Fibroblast of mammary gland (primary cell): ENCODE measurements at regions not wholly inside any gene's neighbourhood (a gene's known extent, or its start where the extent isn't known, plus 50 kb on each side); places are given as distances from the start of the nearest gene placed in this dataset.

ENCODE experiments used
- DNase-seq: peaks from one replicate; pipeline ENCODE4 v3.0.0-alpha.2; 2010; ENCODE audit warnings: low read depth
- H3K4me3 ChIP-seq: 2 replicates; pipeline ENCODE4 v1.5.1; 2011; ENCODE audit warnings: low read depth, mild to moderate bottlenecking, low read length, moderate library complexity; ENCODE audit not compliant: control insufficient read depth
- CTCF ChIP-seq: conservative IDR thresholded peaks from 2 replicates; pipeline ENCODE4 v1.5.1; 2011; ENCODE audit warnings: low read depth, low read length, inconsistent platforms; ENCODE audit not compliant: control insufficient read depth, insufficient read depth

- no peak overlapping the region for H3K4me3 ChIP-seq
- no peak for DNase-seq
- TF ChIP-seq CTCF = no peak
Measured at GRCh38 chr7:96547371-96547811, 162.3 kb downstream of the SEM1 start.

GRCh38 chr7:96546426-96546825, 163.2 kb downstream of the SEM1 start:
- no peak for DNase-seq
- no peak overlapping the region for H3K4me3 ChIP-seq
- no peak for TF ChIP-seq CTCF

GRCh38 chr7:96539471-96539870, 170.2 kb downstream of the SEM1 start:
- no peak for TF ChIP-seq CTCF
- no peak for DNase-seq
- H3K4me3 ChIP-seq = no peak overlapping the region

- TF ChIP-seq CTCF = no peak
- no peak for DNase-seq
- H3K4me3 ChIP-seq = no peak overlapping the region
Measured at GRCh38 chr7:96538632-96539031, 171.0 kb downstream of the SEM1 start.

GRCh38 chr7:96534221-96534620, 175.4 kb downstream of the SEM1 start:
- TF ChIP-seq CTCF = no peak
- DNase-seq = no peak
- no peak overlapping the region for H3K4me3 ChIP-seq

- no peak overlapping the region for H3K4me3 ChIP-seq
- no peak for DNase-seq
- TF ChIP-seq CTCF = no peak
Measured at GRCh38 chr7:96532428-96532935, 177.2 kb downstream of the SEM1 start.

GRCh38 chr7:96531331-96531730, 178.3 kb downstream of the SEM1 start:
- no peak overlapping the region for H3K4me3 ChIP-seq
- no peak for TF ChIP-seq CTCF
- no peak for DNase-seq
